ENCODE measurements at regions not wholly inside any gene's neighbourhood (a gene's known extent, or its start where the extent isn't known, plus 50 kb on each side); places are given as distances from the start of the nearest gene placed in this dataset.

DNA sequence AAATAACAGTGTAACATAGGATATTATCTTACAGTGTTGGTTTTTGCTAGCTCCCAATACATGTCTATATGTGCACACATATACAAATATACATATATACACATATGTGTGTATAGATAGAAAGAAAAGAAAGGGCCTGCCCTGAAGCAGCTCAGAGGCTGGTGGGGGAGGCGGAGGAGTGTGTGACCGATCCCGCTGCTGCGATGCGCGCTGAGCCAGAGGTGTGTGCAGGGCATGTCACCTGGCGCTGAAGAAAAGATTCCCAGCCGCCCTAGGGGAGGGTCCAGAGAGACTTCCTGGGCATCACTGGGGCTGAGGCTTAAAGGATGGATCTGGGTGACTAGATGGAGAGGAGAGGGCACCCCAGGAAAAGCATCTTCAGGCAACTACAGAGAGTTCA is 110.2 kb downstream of the FAM50B start:
- Histone ChIP-seq H3K36me3 (no peaks in the 10 kb centered on the region), H3K27me3 (ENCODE audit: low read depth) (no peaks in the 10 kb centered on the region), H3K9me3 (no peaks in the 10 kb centered on the region), H3K4me1 (no peaks in the 10 kb centered on the region), H3K27ac (no peak overlapping the region), H3K4me3 (no peak overlapping the region)
- intact Hi-C loops (cut with DNase I) = no loop called here
- DNase-seq (no peak), ATAC-seq (no peak)
- TF ChIP-seq CTCF (IDR thresholded peaks at IDR 0.05) = no peak

- Histone ChIP-seq H3K4me1 (no peaks in the 10 kb centered on the region), H3K9me3 (no peaks in the 10 kb centered on the region), H3K36me3 (no peaks in the 10 kb centered on the region), H3K4me3 (no peak overlapping the region), H3K27me3 (ENCODE audit: low read depth) (no peaks in the 10 kb centered on the region), H3K27ac (no peak overlapping the region)
- ATAC-seq (no peak), DNase-seq (no peak)
- intact Hi-C loops (cut with DNase I) = no loop called here
- TF ChIP-seq CTCF (IDR thresholded peaks at IDR 0.05) = no peak
Observed at GRCh38 chr6:3960754-3961361, 111.7 kb downstream of the FAM50B start.

DNA sequence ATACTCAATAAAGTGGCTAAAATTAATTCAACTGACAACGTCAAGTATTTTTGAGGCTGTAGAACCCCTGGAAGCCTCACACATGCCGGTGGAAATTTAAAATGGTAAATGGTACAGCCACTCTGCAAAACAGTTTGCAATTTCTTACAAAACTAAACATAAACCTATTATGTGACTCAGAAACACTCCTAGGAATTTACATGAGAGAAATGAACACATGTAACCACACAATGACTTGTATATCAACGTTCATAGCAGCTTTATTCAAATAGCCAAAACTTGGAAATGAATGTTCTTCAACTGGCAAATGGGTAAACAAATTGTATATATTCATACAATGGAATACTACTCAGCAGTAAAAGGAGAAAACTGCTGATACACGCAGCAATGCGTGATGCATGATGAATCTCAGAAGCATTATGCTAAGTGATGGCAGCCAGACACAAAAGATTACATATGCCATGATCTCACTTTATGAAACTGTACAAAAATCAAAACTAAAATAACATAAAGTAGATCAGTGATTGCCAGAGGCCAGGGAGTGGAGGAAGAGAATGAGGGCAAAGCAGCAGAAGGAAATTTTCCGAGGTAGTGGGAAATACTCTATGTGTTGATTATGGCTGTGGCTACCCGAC is 112.5 kb downstream of the FAM50B start:
- no peak overlapping the region for H3K27ac ChIP-seq
- ATAC-seq (no peak), DNase-seq (no peak)
- no peak for TF ChIP-seq CTCF (IDR thresholded peaks at IDR 0.05)
- no peak overlapping the region for H3K4me3 ChIP-seq
- no peaks in the 10 kb centered on the region for H3K36me3 ChIP-seq
- no peaks in the 10 kb centered on the region for H3K9me3 ChIP-seq
- intact Hi-C loops (cut with DNase I) = no loop called here
- H3K4me1 ChIP-seq = no peaks in the 10 kb centered on the region
- H3K27me3 ChIP-seq (ENCODE audit: low read depth) = no peaks in the 10 kb centered on the region

- TF ChIP-seq CTCF (IDR thresholded peaks at IDR 0.05) = no peak
- H3K4me3 ChIP-seq = no peak overlapping the region
- DNase-seq (no peak), ATAC-seq (no peak)
- no peak overlapping the region for H3K27ac ChIP-seq
- H3K27me3 ChIP-seq (ENCODE audit: low read depth) = no peaks in the 10 kb centered on the region
- intact Hi-C loops (cut with DNase I) = no loop called here
- H3K9me3 ChIP-seq = no peaks in the 10 kb centered on the region
- H3K4me1 ChIP-seq = no peaks in the 10 kb centered on the region
- H3K36me3 ChIP-seq = no peaks in the 10 kb centered on the region
Observed at GRCh38 chr6:3962291-3963280, 113.4 kb downstream of the FAM50B start.

DNA sequence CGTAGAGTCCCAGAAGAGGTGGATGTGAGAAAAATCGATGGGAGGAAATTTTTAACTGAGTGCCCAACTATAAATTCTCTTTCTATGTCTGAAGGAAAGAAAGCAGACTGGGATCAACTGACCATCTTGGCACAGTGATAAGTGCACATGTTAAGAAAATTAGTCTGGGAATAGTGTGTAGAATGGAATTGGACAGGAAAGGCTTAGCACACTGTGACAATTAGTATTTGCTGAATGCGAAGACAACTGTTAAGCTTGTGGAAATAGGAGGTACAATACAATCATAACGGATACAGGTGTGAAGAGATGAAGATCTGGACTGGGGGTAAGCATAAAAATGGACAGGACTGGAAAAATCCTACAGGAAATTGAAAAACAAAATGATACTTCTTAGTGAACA is 114.3 kb downstream of the FAM50B start:
- no peak for TF ChIP-seq CTCF (IDR thresholded peaks at IDR 0.05)
- H3K4me1 ChIP-seq = no peaks in the 10 kb centered on the region
- ATAC-seq (no peak), DNase-seq (no peak)
- no peaks in the 10 kb centered on the region for H3K9me3 ChIP-seq
- H3K4me3 ChIP-seq = no peak overlapping the region
- H3K27me3 ChIP-seq (ENCODE audit: low read depth) = no peaks in the 10 kb centered on the region
- H3K36me3 ChIP-seq = no peaks in the 10 kb centered on the region
- intact Hi-C loops (cut with DNase I) = no loop called here
- H3K27ac ChIP-seq = no peak overlapping the region
